LNCaP clone FGC (cell line): ENCODE measurements at regions not wholly inside any gene's neighbourhood (a gene's known extent, or its start where the extent isn't known, plus 50 kb on each side); places are given as distances from the start of the nearest gene placed in this dataset.

Source experiments
- DNase-seq: peaks from one replicate; pipeline ENCODE4 v3.0.0-alpha.2; 2011; ENCODE audit warnings: low read depth
- H3K4me3 ChIP-seq: 2 replicates; pipeline ENCODE4 v1.5.1; 2011; ENCODE audit warnings: mild to moderate bottlenecking, low read depth, low read length, control low read depth
- TF ChIP-seq, protein P1 (sequence below): IDR thresholded peaks from 2 replicates; pipeline ENCODE4 v1.5.1; 2012; ENCODE audit warnings: mild to moderate bottlenecking; ENCODE audit not compliant: control insufficient read depth, insufficient read depth; ENCODE audit errors: extremely low read depth

GRCh38 chr5:92980491-92980890 lies 600.5 kb downstream of the NR2F1-AS1 start:
- TF ChIP-seq, protein P1, sequence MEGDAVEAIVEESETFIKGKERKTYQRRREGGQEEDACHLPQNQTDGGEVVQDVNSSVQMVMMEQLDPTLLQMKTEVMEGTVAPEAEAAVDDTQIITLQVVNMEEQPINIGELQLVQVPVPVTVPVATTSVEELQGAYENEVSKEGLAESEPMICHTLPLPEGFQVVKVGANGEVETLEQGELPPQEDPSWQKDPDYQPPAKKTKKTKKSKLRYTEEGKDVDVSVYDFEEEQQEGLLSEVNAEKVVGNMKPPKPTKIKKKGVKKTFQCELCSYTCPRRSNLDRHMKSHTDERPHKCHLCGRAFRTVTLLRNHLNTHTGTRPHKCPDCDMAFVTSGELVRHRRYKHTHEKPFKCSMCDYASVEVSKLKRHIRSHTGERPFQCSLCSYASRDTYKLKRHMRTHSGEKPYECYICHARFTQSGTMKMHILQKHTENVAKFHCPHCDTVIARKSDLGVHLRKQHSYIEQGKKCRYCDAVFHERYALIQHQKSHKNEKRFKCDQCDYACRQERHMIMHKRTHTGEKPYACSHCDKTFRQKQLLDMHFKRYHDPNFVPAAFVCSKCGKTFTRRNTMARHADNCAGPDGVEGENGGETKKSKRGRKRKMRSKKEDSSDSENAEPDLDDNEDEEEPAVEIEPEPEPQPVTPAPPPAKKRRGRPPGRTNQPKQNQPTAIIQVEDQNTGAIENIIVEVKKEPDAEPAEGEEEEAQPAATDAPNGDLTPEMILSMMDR = no peak
- DNase-seq = no peak
- H3K4me3 ChIP-seq = no peak overlapping the region

DNA sequence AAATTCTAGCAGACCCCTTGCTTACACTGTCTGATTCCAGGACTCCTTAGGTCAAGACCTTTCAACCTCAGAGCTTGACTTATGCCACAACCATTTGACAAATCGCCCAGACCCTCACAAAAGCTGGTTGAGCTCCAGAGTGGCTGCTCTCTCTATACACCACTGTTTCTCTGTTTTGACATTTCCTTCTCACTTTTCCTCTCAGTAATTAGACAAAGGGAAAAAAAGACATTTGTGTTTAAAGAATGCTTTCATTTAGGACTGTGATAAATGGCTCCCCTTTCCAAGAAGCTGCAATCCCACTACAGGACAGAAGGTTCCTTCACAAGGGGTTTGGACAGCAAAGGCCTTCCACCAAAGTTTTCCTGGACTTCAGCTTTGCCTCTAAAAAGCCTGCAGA lies 601.3 kb downstream of the NR2F1-AS1 start:
- no peak overlapping the region for H3K4me3 ChIP-seq
- no peak for DNase-seq
- TF ChIP-seq, protein P1 = no peak

DNA sequence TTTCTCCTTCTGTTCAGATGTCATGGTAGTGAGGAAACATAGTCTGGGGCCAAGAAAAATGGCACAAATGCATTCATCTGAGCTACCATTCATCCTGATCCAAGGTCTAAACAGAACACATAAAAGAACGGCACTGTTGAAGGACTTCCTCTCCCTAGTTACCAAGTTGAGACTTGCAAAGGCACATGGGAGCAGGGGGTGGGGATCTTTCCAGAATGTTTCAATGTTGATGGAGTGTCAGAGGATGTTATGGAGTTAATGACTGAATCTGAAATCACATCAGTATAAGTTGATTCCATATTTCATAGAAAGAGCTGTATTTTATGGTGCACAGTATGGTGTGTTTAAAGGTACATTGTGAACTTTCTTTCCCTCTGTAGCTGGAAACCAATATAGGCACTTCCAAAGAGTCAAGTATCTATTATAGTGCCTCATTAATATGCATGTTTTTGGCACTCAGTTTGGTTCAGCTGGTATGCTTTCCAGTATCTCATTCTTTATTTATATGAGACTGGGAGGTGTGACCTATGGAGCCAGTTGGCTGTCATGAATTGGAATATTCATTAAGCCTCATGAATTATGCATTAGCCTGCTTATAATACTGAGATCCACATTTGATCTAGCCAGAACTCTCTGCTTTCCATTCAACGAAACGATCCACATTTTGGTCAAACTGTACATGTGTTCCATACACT lies 603.0 kb downstream of the NR2F1-AS1 start:
- TF ChIP-seq, protein P1 = no peak
- no peak for DNase-seq
- H3K4me3 ChIP-seq = no peak overlapping the region

GRCh38 chr5:92976156-92976555 lies 604.9 kb downstream of the NR2F1-AS1 start:
- DNase-seq = no peak

GRCh38 chr5:92969781-92970237 lies 611.2 kb downstream of the NR2F1-AS1 start:
- no peak for DNase-seq
- H3K4me3 ChIP-seq = no peak overlapping the region
- TF ChIP-seq, protein P1 = no peak

More at GRCh38 chr5:92976156-92976555, 604.9 kb downstream of the NR2F1-AS1 start:
- TF ChIP-seq, protein P1 = no peak
- H3K4me3 ChIP-seq = no peak overlapping the region

DNA sequence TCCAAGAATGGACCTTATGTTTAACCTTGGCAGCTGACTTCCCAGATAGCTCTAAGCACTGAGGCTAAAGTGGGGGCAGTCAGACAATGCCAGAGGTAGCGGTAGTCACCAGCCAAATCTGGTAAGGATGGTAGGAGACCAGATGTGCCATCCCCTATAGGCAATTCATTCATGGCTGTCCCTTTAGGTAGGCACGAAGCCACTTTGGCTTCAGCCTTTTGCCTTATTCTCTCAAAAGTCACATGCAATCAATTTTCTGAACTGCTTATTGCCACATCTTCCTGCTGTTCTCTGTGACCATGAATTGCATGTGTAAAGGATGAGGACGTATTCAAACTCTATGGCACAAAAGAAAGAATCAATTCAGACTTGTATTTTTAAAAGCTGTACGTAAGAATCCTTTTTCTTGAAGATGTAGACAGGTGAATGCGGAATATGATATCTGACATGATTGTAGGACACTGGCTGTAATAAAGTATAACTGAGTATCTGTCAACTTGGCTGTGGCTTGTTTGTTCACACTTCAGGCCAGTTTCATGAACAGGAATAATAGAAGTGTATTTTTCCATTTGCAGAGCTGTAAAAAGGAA lies 611.7 kb downstream of the NR2F1-AS1 start:
- DNase-seq = no peak
- no peak overlapping the region for H3K4me3 ChIP-seq
- TF ChIP-seq, protein P1 = no peak
